SIG-M5 treated with dmso at 0.1 percent for 504 hours (cell line): ENCODE measurements at regions not wholly inside any gene's neighbourhood (a gene's known extent, or its start where the extent isn't known, plus 50 kb on each side); places are given as distances from the start of the nearest gene placed in this dataset.
"Not testable (repeated sequence)": the region's sequence is repeated elsewhere in the genome, so short reads cannot be mapped to it uniquely, and the experiment has no call there.

ENCODE experiments used
- DNase-seq: peaks from one replicate; lab custom pipeline; 2025; ENCODE audit not compliant: unreplicated experiment; lab: John Stamatoyannopoulos, UW

GRCh38 chr2:155599834-155600233 is 732.7 kb downstream of the NR4A2 start:
- DNase-seq = no peak

DNA sequence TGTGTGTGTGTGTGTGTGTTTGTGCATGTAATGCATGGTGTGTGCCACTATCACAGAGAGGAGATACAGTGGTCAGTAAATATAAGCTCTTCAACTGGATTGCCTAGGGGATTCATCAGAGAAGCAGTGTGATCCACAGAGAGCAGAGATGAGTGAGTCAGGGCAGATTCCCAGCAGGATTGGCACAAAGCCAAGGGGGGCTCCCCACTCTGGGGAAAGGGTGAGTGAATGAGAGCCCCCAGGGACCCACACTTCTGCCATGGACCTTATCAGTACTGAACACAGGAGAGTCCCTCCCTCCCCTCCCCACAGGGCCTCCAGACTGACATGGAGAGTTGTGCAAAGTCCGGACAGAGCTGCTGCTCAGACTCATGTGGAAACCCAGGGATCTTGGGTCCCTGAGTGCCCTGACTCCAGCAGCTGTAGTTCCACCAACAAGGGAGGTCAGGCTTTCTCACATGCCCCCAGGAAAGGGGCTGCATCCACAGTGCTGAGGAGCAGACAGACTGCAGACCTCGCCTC is 748.8 kb downstream of the NR4A2 start:
- no peak for DNase-seq

DNA sequence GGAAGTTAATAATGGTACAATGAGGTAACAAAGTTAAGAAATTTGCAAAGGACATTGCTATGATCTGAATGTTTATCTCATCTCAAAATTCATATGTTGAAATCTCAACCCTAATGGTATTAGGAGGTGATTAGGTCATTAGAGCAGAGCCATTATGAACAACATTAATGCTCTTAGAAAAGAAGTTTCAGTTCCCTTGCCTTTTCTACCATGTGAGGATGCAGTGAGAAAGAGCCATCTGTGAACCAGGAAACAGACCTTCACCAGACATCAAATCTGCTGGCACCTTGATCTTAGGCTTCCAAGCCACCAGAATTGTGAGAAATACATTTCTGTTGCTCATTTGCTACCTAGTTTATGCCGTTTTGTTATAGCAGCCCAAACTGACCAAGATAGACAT is 757.6 kb downstream of the NR4A2 start:
- no peak for DNase-seq

- no peak for DNase-seq
Observed at GRCh38 chr2:155547571-155547970, 785.0 kb downstream of the NR4A2 start.

- DNase-seq = no peak
Observed at GRCh38 chr2:155546721-155547555, 785.6 kb downstream of the NR4A2 start.

DNA sequence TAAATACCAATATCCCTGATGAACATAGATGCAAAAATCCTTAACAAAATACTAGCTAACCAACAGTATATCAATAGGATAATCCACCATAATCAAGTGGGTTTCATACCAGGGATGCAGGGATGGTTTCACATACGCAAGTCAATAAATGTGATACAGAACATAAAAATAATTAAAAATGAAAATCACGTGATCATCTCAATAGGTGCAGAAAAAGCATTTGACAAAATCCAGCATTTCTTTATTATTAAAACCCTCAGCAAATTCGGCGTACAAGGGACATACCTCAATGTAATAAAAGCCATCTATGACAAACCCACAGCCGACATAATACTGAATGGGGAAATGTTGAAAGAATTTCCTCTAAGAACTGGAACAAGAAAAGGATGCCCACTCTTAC is 793.5 kb downstream of the NR4A2 start:
- DNase-seq = not testable (repeated sequence)

DNA sequence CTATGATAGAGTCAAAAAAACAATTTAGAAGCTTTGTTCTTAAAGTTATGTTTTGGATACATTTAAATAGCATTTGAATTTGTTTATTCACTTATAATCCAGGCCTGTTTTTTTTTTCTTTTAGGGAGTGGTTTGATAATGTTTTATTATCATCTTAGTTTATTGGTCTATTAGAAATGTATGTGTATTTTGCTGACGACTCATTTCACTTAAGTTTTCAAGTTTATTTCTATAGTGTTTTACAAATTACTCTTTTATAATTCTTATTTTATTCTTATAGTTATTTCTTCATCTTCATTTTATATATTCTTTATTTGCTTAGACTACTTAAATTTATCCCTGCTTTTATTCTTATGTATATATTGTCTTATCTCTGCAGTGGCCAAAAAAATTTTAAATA is 804.5 kb downstream of the NR4A2 start:
- DNase-seq = no peak

- DNase-seq = no peak
Observed at GRCh38 chr2:155525199-155525598, 807.3 kb downstream of the NR4A2 start.

GRCh38 chr2:155519529-155520130 is 812.9 kb downstream of the NR4A2 start:
- DNase-seq = no peak

DNA sequence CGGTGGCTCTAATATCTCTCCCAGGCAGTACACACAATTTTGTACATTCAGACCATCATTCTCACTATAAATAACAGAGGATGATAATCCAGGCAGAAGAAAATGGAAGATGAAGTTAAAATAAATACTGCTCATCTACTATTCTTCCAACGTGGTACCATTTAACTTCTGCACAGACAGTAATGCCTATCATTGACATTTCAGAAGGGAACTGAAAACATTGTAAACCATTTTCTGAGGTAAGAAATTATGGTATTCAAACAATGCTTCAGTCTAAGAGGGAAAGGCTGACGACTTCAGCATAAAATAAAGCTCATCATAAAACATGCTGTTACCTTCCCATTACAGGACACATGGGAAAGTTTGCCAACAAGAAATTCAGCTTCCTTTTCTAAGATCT is 814.4 kb downstream of the NR4A2 start:
- DNase-seq = no peak

DNA sequence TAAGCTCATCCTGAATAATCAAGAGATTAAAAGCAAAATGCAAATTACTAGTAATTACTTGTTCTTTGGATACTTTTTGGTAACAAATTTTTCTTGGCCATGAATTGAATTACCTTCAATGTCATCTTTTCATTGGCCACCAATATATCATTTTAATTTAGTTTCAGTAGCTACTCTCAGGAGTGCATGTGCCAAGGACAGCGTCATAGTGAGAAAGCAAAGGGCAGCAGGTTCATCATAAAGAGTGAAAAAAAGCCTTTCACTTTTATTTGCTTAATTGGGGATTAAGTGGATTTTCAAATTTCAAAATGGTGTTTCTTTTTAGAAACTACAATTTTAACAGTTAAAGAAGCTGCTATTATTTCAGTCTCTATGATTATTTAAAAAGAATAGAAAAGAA is 815.2 kb downstream of the NR4A2 start:
- no peak for DNase-seq

DNA sequence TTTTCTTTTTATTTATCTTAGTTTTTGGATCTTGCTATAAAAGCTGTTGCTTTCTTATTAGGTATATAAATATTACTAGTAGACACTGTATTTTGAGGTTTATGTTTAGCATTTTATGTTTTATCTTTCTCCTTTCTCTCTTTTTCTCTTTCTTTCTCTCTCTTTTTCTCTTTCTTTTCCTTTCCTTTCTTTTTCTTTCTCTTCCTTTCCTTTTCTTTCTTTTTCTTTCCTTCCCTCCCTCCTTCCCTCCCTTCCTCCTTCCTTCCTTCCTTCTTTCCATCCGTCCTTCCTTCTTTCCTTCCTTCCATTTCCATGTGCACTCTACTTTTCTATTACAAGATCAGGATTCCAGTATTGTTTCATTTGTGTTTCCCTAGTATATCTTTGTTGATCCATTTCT is 814.8 kb downstream of the KCNJ3 start:
- no peak for DNase-seq

GRCh38 chr2:155502766-155503165 is 804.3 kb downstream of the KCNJ3 start:
- DNase-seq = no peak

GRCh38 chr2:155498106-155498505 is 799.6 kb downstream of the KCNJ3 start:
- no peak for DNase-seq

GRCh38 chr2:155494744-155495143 is 796.2 kb downstream of the KCNJ3 start:
- DNase-seq = no peak

DNA sequence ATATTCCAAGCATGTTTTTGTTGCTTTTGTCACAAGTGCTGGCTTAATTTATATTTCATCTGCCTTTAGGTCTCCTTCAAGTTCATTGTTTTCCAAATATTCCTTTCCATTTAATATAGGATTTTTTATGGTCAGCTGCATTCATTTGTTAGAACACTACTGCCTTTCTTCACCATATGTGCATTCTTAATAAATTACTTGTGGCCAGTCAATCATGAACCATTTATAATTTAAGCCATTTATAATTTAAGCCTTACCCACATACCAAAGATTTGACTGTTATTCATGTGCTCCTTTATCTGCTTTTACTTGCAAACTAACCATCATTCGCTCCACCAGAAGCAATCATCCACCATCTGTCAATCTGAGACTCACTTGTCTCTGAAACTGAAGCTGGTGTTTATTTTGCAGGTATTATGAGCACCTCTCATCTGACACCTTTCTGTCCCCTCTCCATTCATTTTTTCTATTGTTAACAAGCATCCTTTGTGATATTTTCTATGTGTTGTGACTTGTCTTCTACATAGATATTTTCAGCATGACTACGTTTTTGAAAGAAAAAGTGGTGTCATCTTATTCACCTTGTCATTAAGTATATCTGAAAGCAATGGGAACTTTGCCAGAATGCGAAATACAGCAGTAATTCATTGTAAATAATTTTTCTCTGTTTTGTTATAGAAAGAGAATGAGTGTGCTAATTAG is 786.8 kb downstream of the KCNJ3 start:
- no peak for DNase-seq

DNA sequence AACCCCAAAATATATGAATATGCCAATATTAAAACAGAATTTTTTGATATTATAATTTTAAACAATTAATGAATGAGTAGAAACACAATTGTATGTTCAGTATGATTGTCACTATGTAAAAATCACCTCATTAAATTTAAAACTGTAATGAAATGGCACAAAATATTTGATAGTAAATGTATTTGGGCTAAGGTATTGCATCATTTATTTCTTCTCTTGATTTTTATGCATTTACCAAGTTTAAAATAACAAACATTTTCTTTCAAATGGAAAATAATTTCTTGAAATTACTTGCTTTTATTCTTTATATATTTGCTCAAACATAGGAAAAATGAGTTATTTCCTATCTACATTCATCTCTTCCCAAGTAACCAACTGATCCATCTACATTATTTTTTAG is 782.6 kb downstream of the KCNJ3 start:
- DNase-seq = no peak

DNA sequence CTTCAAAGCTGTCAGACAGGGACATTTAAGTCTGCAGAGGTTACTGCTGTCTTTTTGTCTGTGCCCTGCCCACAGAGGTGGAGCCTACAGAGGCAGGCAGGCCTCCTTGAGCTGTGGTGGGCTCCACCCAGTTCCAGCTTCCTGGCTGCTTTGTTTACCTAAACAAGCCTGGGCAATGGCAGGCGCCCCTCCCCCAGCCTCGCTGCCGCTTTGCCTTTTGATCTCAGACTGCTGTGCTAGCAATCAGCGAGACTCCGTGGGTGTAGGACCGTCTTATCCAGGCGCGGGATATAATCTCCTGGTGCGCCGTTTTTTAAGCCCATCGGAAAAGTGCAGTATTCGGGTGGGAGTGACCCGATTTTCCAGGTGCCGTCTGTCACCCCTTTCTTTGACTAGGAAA is 773.5 kb downstream of the KCNJ3 start:
- DNase-seq = not testable (repeated sequence)

DNA sequence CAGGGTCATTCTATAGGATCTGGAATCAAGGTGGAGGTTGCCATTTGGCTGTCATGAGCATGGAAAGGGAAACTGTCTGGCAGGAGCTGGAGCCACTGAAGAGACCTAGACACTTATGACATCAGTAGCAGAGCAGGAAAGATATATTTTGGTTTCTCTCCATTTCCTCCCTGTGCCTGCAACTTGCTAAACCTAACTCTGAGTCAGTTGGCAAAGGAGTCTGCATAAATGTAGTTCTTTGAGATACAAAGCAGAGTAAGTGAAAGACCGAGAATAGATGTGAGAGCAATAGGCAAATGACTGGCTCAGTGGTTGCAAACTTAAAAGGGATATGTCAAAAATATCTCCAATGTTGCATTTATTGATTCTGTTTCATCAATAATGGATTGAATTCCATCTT is 757.7 kb downstream of the KCNJ3 start:
- DNase-seq = no peak

GRCh38 chr2:155442755-155443372 is 744.4 kb downstream of the KCNJ3 start:
- DNase-seq = no peak

GRCh38 chr2:155442088-155442487 is 743.6 kb downstream of the KCNJ3 start:
- DNase-seq = no peak
